Common myeloid progenitor, CD34-positive (primary cell): ENCODE measurements at regions not wholly inside any gene's neighbourhood (a gene's known extent, or its start where the extent isn't known, plus 50 kb on each side); places are given as distances from the start of the nearest gene placed in this dataset.

ENCODE experiments used
- CTCF ChIA-PET: fragments of 350-600 bp; sonication (Branson Sonifier 250); formaldehyde crosslinking; loops from one replicate; lab custom pipeline; 2021; ENCODE audit warnings: antibody characterized with exemption; lab: Charles Lee
- POLR2A ChIA-PET: fragments of 350-600 bp; sonication (Branson Sonifier 250); formaldehyde crosslinking; loops from one replicate; lab custom pipeline; 2021; ENCODE audit warnings: antibody characterized with exemption; lab: Charles Lee
- DNase-seq, 3 donors: peaks; one replicate each; pipeline versions ENCODE4 v3.0.0 to v3.0.0-alpha.2; 2013
- H3K27ac ChIP-seq, 2 experiments: 1 replicate in 1 of 2; 2 replicates in 1 of 2; pipeline ENCODE4 v1.7.0; 2013; ENCODE audit warnings: inconsistent platforms in 2 of 2, low read length in 2 of 2, mild to moderate bottlenecking in 2 of 2, low read depth in 1 of 2, moderate library complexity in 1 of 2; ENCODE audit not compliant: severe bottlenecking in 2 of 2, insufficient read depth in 1 of 2, poor library complexity in 1 of 2
- H3K27me3 ChIP-seq, 5 experiments: replicated peaks in 2 of 5; 1 replicate in 3 of 5; 2 replicates in 2 of 5; pipeline versions ENCODE4 v1.6.1 to v1.7.0; 2013; ENCODE audit warnings: low read length in 4 of 5, mild to moderate bottlenecking in 2 of 5, moderate library complexity in 2 of 5, inconsistent platforms in 1 of 5; ENCODE audit not compliant: insufficient read depth in 5 of 5, control insufficient read depth in 4 of 5
- H3K36me3 ChIP-seq, 4 experiments: 1 replicate in 2 of 4; 2 replicates in 2 of 4; pipeline versions ENCODE4 v1.6.1 to v1.7.0; 2013; ENCODE audit warnings: low read length in 3 of 4, control low read depth in 1 of 4, mild to moderate bottlenecking in 1 of 4; ENCODE audit not compliant: control insufficient read depth in 4 of 4, insufficient read depth in 4 of 4
- H3K4me1 ChIP-seq, 4 experiments: 1 replicate in 3 of 4; 2 replicates in 1 of 4; pipeline versions ENCODE4 v1.6.1 to v1.7.1; 2013; ENCODE audit warnings: low read length in 3 of 4, mild to moderate bottlenecking in 3 of 4, control low read depth in 1 of 4, inconsistent platforms in 1 of 4, moderate library complexity in 1 of 4; ENCODE audit not compliant: control insufficient read depth in 4 of 4, insufficient read depth in 4 of 4; ENCODE audit errors: control extremely low read depth in 1 of 4
- H3K4me3 ChIP-seq, 7 experiments: 1 replicate in 4 of 7; 2 replicates in 3 of 7; pipeline versions ENCODE4 v1.5.1 to v1.7.0; 2013; ENCODE audit warnings: mild to moderate bottlenecking in 7 of 7, low read length in 6 of 7, moderate library complexity in 6 of 7, inconsistent platforms in 2 of 7, low read depth in 2 of 7, control low read depth in 1 of 7; ENCODE audit not compliant: insufficient read depth in 4 of 7, control insufficient read depth in 1 of 7; ENCODE audit errors: extremely low read depth in 1 of 7
- H3K9me3 ChIP-seq, 5 experiments: 1 replicate in 4 of 5; 2 replicates in 1 of 5; pipeline versions ENCODE4 v1.6.1 to v1.7.1; 2013; ENCODE audit warnings: low read length in 4 of 5, mild to moderate bottlenecking in 2 of 5, inconsistent platforms in 1 of 5, low read depth in 1 of 5, moderate library complexity in 1 of 5; ENCODE audit not compliant: control insufficient read depth in 4 of 5, insufficient read depth in 2 of 5; ENCODE audit errors: control extremely low read depth in 1 of 5
- WGBS: methylation state at CpG from one replicate; pipeline ENCODE4 v1.1.5; 2013; ENCODE audit not compliant: insufficient coverage; 5-methylcytosine and 5-hydroxymethylcytosine counted together

- CTCF ChIA-PET: no interaction called here
- no peak for DNase-seq
- Histone ChIP-seq H3K36me3 (no peaks in the 10 kb centered on the region), H3K4me3 (no peak overlapping the region), H3K27me3 (no peaks in the 10 kb centered on the region), H3K9me3 (no peaks in the 10 kb centered on the region), H3K27ac (no peak overlapping the region), H3K4me1 (peaks cover 0 to 7% (median 3%) of the 10 kb centered on the region in 4 experiments)
- POLR2A ChIA-PET: no interaction called here
- 97% methylated on average over 6 of the region's 6 CpGs for WGBS
Measured at GRCh38 chr2:8403876-8404275, 278.0 kb upstream of the ID2 start.

- Histone ChIP-seq H3K4me3 (no peak overlapping the region), H3K9me3 (no peaks in the 10 kb centered on the region), H3K27ac (no peak overlapping the region), H3K4me1 (peaks cover 0 to 7% (median 3%) of the 10 kb centered on the region in 4 experiments), H3K27me3 (no peaks in the 10 kb centered on the region), H3K36me3 (no peaks in the 10 kb centered on the region)
- ChIA-PET CTCF (interaction anchor here (0.6 to 2.6 kb wide), 3 partner anchors 10 to 1128 kb away, joined by 3 to 11 read pairs (median 4); no protein-coding TSS in a partner anchor), POLR2A (interaction anchor here (0.5 to 0.8 kb wide), 3 partner anchors 27 to 980 kb away, joined by 3 read pairs; no protein-coding TSS in a partner anchor)
- WGBS: 100% methylated on average over 2 of the region's 3 CpGs
- DNase-seq: no peak
Measured at GRCh38 chr2:8405334-8405733, 276.5 kb upstream of the ID2 start.

- Histone ChIP-seq H3K36me3 (no peaks in the 10 kb centered on the region), H3K4me1 (peaks cover 0 to 7% (median 5%) of the 10 kb centered on the region in 4 experiments), H3K27ac (no peak overlapping the region), H3K9me3 (no peaks in the 10 kb centered on the region), H3K27me3 (no peaks in the 10 kb centered on the region), H3K4me3 (no peak overlapping the region)
- WGBS: 97% methylated on average over 7 of the region's 7 CpGs
- DNase-seq: no peak
- POLR2A ChIA-PET: no interaction called here
- CTCF ChIA-PET: interaction anchor here (1.3 to 2.6 kb wide), 2 partner anchors 10 to 11 kb away, joined by 4 to 11 read pairs; no protein-coding TSS in a partner anchor
Measured at GRCh38 chr2:8406271-8406670, 275.6 kb upstream of the ID2 start.

- WGBS: 96% methylated on average over 3 of the region's 3 CpGs
- no peaks in the 10 kb centered on the region for H3K36me3 ChIP-seq
- no peak overlapping the region for H3K4me3 ChIP-seq
- CTCF ChIA-PET: interaction anchor here (1.1 to 2.6 kb wide), 2 partner anchors 9 to 12 kb away, joined by 4 to 11 read pairs; no protein-coding TSS in a partner anchor
- H3K27me3 ChIP-seq: no peaks in the 10 kb centered on the region
- H3K4me1 ChIP-seq: peaks cover 3 to 7% (median 5%) of the 10 kb centered on the region in 4 experiments
- H3K27ac ChIP-seq: no peak overlapping the region
- POLR2A ChIA-PET: no interaction called here
- no peaks in the 10 kb centered on the region for H3K9me3 ChIP-seq
- no peak for DNase-seq
Measured at GRCh38 chr2:8407332-8407731, 274.5 kb upstream of the ID2 start.

- Histone ChIP-seq H3K4me1 (peaks cover under 1 to 7% (median 2%) of the 10 kb centered on the region in 4 experiments), H3K27me3 (no peaks in the 10 kb centered on the region), H3K27ac (no peak overlapping the region), H3K36me3 (no peaks in the 10 kb centered on the region), H3K4me3 (no peak overlapping the region), H3K9me3 (no peaks in the 10 kb centered on the region)
- 91% methylated on average over 8 of the region's 8 CpGs for WGBS
- CTCF ChIA-PET: interaction anchor here (1.0 kb wide), 2 partner anchors 13 to 273 kb away, joined by 3 to 4 read pairs; partner anchors contain the start of gene ID2
- DNase-seq: no peak
- POLR2A ChIA-PET: interaction anchor here (0.7 kb wide), 1 partner anchor 55 kb away, joined by 3 read pairs; no protein-coding TSS in a partner anchor
Measured at GRCh38 chr2:8408560-8409460, 273.0 kb upstream of the ID2 start.

GRCh38 chr2:8409461-8410260, 272.2 kb upstream of the ID2 start:
- CTCF ChIA-PET: interaction anchor here (1.0 to 1.6 kb wide), 2 partner anchors 10 to 13 kb away, joined by 4 read pairs; no protein-coding TSS in a partner anchor
- DNase-seq: no peak
- Histone ChIP-seq H3K4me3 (no peak overlapping the region), H3K36me3 (no peaks in the 10 kb centered on the region), H3K4me1 (peaks cover 0 to 7% (median 2%) of the 10 kb centered on the region in 4 experiments), H3K27me3 (no peaks in the 10 kb centered on the region), H3K27ac (no peak overlapping the region), H3K9me3 (no peaks in the 10 kb centered on the region)
- POLR2A ChIA-PET: interaction anchor here (0.6 kb wide), 1 partner anchor 15 kb away, joined by 3 read pairs; no protein-coding TSS in a partner anchor
- 98% methylated on average over 5 of the region's 5 CpGs for WGBS
